ENCODE measurements at regions not wholly inside any gene's neighbourhood (a gene's known extent, or its start where the extent isn't known, plus 50 kb on each side); places are given as distances from the start of the nearest gene placed in this dataset.

GRCh38 chr1:59242370-59242769 lies 54.5 kb upstream of the FGGY start:
- H3F3A ChIP-seq (ENCODE audit: insufficient read depth, low read length, poor library complexity, severe bottlenecking), result no peaks in the 10 kb centered on the region
- no peaks in the 10 kb centered on the region for H3K9me2 ChIP-seq (ENCODE audit: insufficient read depth, low read length)
- no peak overlapping the region for H3K9ac ChIP-seq (ENCODE audit: low read length)
- TF ChIP-seq REST (IDR thresholded peaks at IDR 0.05; ENCODE audit: borderline replicate concordance) (no peak), SMC3 (conservative IDR thresholded peaks at IDR 0.05; ENCODE audit: poor library complexity) (no peak)
- H3K4me2 ChIP-seq (ENCODE audit: low read length), result no peak overlapping the region
- H3K79me2 ChIP-seq (replicated peaks; ENCODE audit: insufficient read depth, low read length), result no peaks in the 10 kb centered on the region
- H3K36me3 ChIP-seq (ENCODE audit: insufficient read depth, low read length), result no peaks in the 10 kb centered on the region
- no peak overlapping the region for H3K4me3 ChIP-seq (ENCODE audit: low read length)
- H4K20me1 ChIP-seq (ENCODE audit: insufficient read depth), result no peaks in the 10 kb centered on the region
- no peak overlapping the region for H3K27ac ChIP-seq (ENCODE audit: low read length)
- H2AFZ ChIP-seq (ENCODE audit: low read depth, low read length), result no peak overlapping the region
- H3K27me3 ChIP-seq (ENCODE audit: insufficient read depth, low read depth, low read length), result no peaks in the 10 kb centered on the region
- H3K9me3 ChIP-seq (ENCODE audit: low read length), result no peaks in the 10 kb centered on the region

GRCh38 chr1:59243550-59243949 lies 53.3 kb upstream of the FGGY start:
- H3K9me3 ChIP-seq (ENCODE audit: low read length), result no peaks in the 10 kb centered on the region
- H3K27me3 ChIP-seq (ENCODE audit: insufficient read depth, low read depth, low read length), result no peaks in the 10 kb centered on the region
- no peaks in the 10 kb centered on the region for H3K36me3 ChIP-seq (ENCODE audit: insufficient read depth, low read length)
- H3F3A ChIP-seq (ENCODE audit: insufficient read depth, low read length, poor library complexity, severe bottlenecking), result no peaks in the 10 kb centered on the region
- H3K9me2 ChIP-seq (ENCODE audit: insufficient read depth, low read length), result no peaks in the 10 kb centered on the region
- no peaks in the 10 kb centered on the region for H3K79me2 ChIP-seq (replicated peaks; ENCODE audit: insufficient read depth, low read length)
- H3K9ac ChIP-seq (ENCODE audit: low read length), result no peak overlapping the region
- no peak overlapping the region for H3K27ac ChIP-seq (ENCODE audit: low read length)
- H3K4me2 ChIP-seq (ENCODE audit: low read length), result no peak overlapping the region
- no peak overlapping the region for H2AFZ ChIP-seq (ENCODE audit: low read depth, low read length)
- TF ChIP-seq MXI1 (conservative IDR thresholded peaks at IDR 0.05; ENCODE audit: poor library complexity, severe bottlenecking) (no peak), RAD21 (conservative IDR thresholded peaks at IDR 0.05) (no peak), CTCF (IDR thresholded peaks at IDR 0.05; ENCODE audit: poor library complexity, severe bottlenecking) (no peak), EP300 (conservative IDR thresholded peaks at IDR 0.05; ENCODE audit: poor library complexity, severe bottlenecking) (no peak), POLR2AphosphoS5 (IDR thresholded peaks at IDR 0.05) (no peak)
- H3K4me3 ChIP-seq (ENCODE audit: low read length), result no peak overlapping the region
- no peaks in the 10 kb centered on the region for H4K20me1 ChIP-seq (ENCODE audit: insufficient read depth)

GRCh38 chr1:59243978-59244377 lies 52.9 kb upstream of the FGGY start:
- H3K4me3 ChIP-seq (ENCODE audit: low read length), result no peak overlapping the region
- H3K79me2 ChIP-seq (replicated peaks; ENCODE audit: insufficient read depth, low read length), result no peaks in the 10 kb centered on the region
- no peak overlapping the region for H3K27ac ChIP-seq (ENCODE audit: low read length)
- no peak for TF ChIP-seq POLR2AphosphoS5 (IDR thresholded peaks at IDR 0.05)
- no peak for TF ChIP-seq EZH2 (IDR thresholded peaks at IDR 0.05; ENCODE audit: borderline replicate concordance, insufficient read depth, low read length, poor library complexity, severe bottlenecking)
- TF ChIP-seq TAF1 (IDR thresholded peaks at IDR 0.05; ENCODE audit: low read depth), result no peak
- TF ChIP-seq MXI1 (conservative IDR thresholded peaks at IDR 0.05; ENCODE audit: poor library complexity, severe bottlenecking), result no peak
- H3K4me2 ChIP-seq (ENCODE audit: low read length), result no peak overlapping the region
- no peaks in the 10 kb centered on the region for H3K27me3 ChIP-seq (ENCODE audit: insufficient read depth, low read depth, low read length)
- H3F3A ChIP-seq (ENCODE audit: insufficient read depth, low read length, poor library complexity, severe bottlenecking), result no peaks in the 10 kb centered on the region
- no peaks in the 10 kb centered on the region for H3K9me3 ChIP-seq (ENCODE audit: low read length)
- no peak overlapping the region for H2AFZ ChIP-seq (ENCODE audit: low read depth, low read length)
- H3K9me2 ChIP-seq (ENCODE audit: insufficient read depth, low read length), result no peaks in the 10 kb centered on the region
- H4K20me1 ChIP-seq (ENCODE audit: insufficient read depth), result no peaks in the 10 kb centered on the region
- no peaks in the 10 kb centered on the region for H3K36me3 ChIP-seq (ENCODE audit: insufficient read depth, low read length)
- H3K9ac ChIP-seq (ENCODE audit: low read length), result no peak overlapping the region
